Body of pancreas (tissue), 4 donors: ENCODE measurements at regions not wholly inside any gene's neighbourhood (a gene's known extent, or its start where the extent isn't known, plus 50 kb on each side); places are given as distances from the start of the nearest gene placed in this dataset.

Experiments
- ATAC-seq: fragments of 150-250 bp; one replicate; pipeline ENCODE4 v1.9.1; 2016
- DNase-seq, 4 donors: peaks; one replicate each; pipeline ENCODE4 v3.0.0-alpha.2; 2019
- H3K27ac ChIP-seq, 4 donors: fragments of 200-600 bp; sonication (generic); 1 replicate in 3 of 4; 2 replicates in 1 of 4; pipeline versions ENCODE4 v1.5.1 to v1.6.1; 2016 to 2019; ENCODE audit warnings: mild to moderate bottlenecking in 1 of 4, mixed read lengths in 1 of 4, moderate library complexity in 1 of 4
- H3K27me3 ChIP-seq, 2 donors: fragments of 200-600 bp; sonication (generic); one replicate each; pipeline ENCODE4 v1.6.0; 2016; ENCODE audit warnings: mild to moderate bottlenecking in 1 of 2
- H3K36me3 ChIP-seq, 2 donors: fragments of 200-600 bp; sonication (generic); replicated peaks in 1 of 2; 2 replicates each; pipeline ENCODE4 v1.5.1; 2016; ENCODE audit warnings: low read depth in 2 of 2; ENCODE audit not compliant: insufficient read depth in 1 of 2
- H3K4me1 ChIP-seq: fragments of 200-600 bp; sonication (generic); one replicate; pipeline ENCODE4 v1.6.0; 2016
- H3K4me3 ChIP-seq, 2 donors: fragments of 200-600 bp; sonication (generic); 1 replicate in 1 of 2; 2 replicates in 1 of 2; pipeline ENCODE4 v1.5.1; 2016 to 2019
- H3K9me3 ChIP-seq, 3 donors: fragments of 200-600 bp; sonication (generic); 1 replicate in 2 of 3; 2 replicates in 1 of 3; pipeline ENCODE4 v1.5.1; 2016
- CTCF ChIP-seq, 7 experiments: fragments of 450-650 bp in 4 of 7; fragments of 200-600 bp in 3 of 7; sonication (generic) in 3 of 7; IDR thresholded peaks; one replicate each; pipeline ENCODE4 v1.5.1; 2016 to 2019; ENCODE audit warnings: antibody characterized with exemption in 7 of 7
- POLR2A ChIP-seq, 3 donors: fragments of 450-650 bp; IDR thresholded peaks; one replicate each; pipeline ENCODE4 v1.6.1; 2016; ENCODE audit warnings: antibody characterized with exemption in 3 of 3, mild to moderate bottlenecking in 2 of 3
- WGBS, 2 donors: methylation state at CpG; one replicate each; pipeline ENCODE4 v1.1.5; 2017; 5-methylcytosine and 5-hydroxymethylcytosine counted together
- intact Hi-C: fragments of 100-400 bp; cut with DNase I; formaldehyde crosslinking; loops from one replicate; pipeline ENCODE4 v1.15.1; 2023

GRCh38 chr6:128657181-128657580 is 136.8 kb upstream of the PTPRK start:
- intact Hi-C loops = no loop called here
- no peaks in the 10 kb centered on the region for H3K36me3 ChIP-seq
- H3K4me1 ChIP-seq = no peaks in the 10 kb centered on the region
- H3K27me3 ChIP-seq = no peaks in the 10 kb centered on the region
- TF ChIP-seq CTCF (IDR thresholded peaks at IDR 0.05) (no peak), POLR2A (IDR thresholded peaks at IDR 0.05) (no peak)
- H3K9me3 ChIP-seq = no peaks in the 10 kb centered on the region
- no peak overlapping the region for H3K4me3 ChIP-seq
- no peak overlapping the region for H3K27ac ChIP-seq
- DNase-seq (no peak), ATAC-seq (no peak)

- 35 to 58% methylated on average over 1 of the region's 1 CpG for WGBS, 2 donors
- no peak overlapping the region for H3K27ac ChIP-seq
- H3K4me1 ChIP-seq = no peaks in the 10 kb centered on the region
- no peaks in the 10 kb centered on the region for H3K9me3 ChIP-seq
- H3K36me3 ChIP-seq = no peaks in the 10 kb centered on the region
- ATAC-seq = no peak
- DNase-seq = no peak
- intact Hi-C loops = no loop called here
- TF ChIP-seq CTCF (IDR thresholded peaks at IDR 0.05) (no peak), POLR2A (IDR thresholded peaks at IDR 0.05) (no peak)
- no peaks in the 10 kb centered on the region for H3K27me3 ChIP-seq
- no peak overlapping the region for H3K4me3 ChIP-seq
These were observed 135.6 kb upstream of the PTPRK start for GRCh38 chr6:128655978-128656498.

- Histone ChIP-seq H3K27me3 (no peaks in the 10 kb centered on the region), H3K4me3 (no peak overlapping the region), H3K36me3 (no peaks in the 10 kb centered on the region), H3K9me3 (no peaks in the 10 kb centered on the region), H3K4me1 (no peaks in the 10 kb centered on the region), H3K27ac (no peak overlapping the region)
- no peak for TF ChIP-seq CTCF (IDR thresholded peaks at IDR 0.05)
- no peak for TF ChIP-seq POLR2A (IDR thresholded peaks at IDR 0.05)
- no peak for ATAC-seq
- 71 to 79% methylated on average over 2 of the region's 2 CpGs for WGBS, 2 donors
- intact Hi-C loops = no loop called here
- no peak for DNase-seq
These were observed 127.7 kb upstream of the PTPRK start for GRCh38 chr6:128648022-128648598.

DNA sequence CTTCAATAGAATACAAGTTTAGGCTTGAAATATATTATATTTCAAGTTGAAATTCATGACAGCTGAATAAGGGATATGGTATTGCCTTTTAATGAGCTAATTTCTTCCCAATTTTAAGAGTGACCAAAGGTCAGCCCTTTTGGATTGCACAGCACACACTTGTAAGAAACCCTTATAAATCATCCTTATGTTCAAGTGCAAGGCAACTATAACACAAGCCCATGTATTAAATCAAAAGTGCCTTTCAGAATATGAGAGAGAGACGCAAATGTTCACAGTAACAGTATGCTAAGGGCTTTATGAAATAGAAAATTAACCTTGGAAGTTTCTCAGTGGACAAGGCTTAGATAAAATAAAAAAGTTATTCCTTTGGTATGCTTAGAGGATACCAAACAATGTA is 121.7 kb upstream of the PTPRK start:
- WGBS, 2 donors = 86 to 90% methylated on average over 1 of the region's 1 CpG
- H3K9me3 ChIP-seq = no peaks in the 10 kb centered on the region
- no peaks in the 10 kb centered on the region for H3K4me1 ChIP-seq
- no peak for TF ChIP-seq CTCF (IDR thresholded peaks at IDR 0.05)
- TF ChIP-seq POLR2A (IDR thresholded peaks at IDR 0.05) = no peak
- no peaks in the 10 kb centered on the region for H3K36me3 ChIP-seq
- no peaks in the 10 kb centered on the region for H3K27me3 ChIP-seq
- H3K27ac ChIP-seq = no peak overlapping the region
- no peak for ATAC-seq
- DNase-seq = no peak
- H3K4me3 ChIP-seq = no peak overlapping the region
- intact Hi-C loops = no loop called here

DNA sequence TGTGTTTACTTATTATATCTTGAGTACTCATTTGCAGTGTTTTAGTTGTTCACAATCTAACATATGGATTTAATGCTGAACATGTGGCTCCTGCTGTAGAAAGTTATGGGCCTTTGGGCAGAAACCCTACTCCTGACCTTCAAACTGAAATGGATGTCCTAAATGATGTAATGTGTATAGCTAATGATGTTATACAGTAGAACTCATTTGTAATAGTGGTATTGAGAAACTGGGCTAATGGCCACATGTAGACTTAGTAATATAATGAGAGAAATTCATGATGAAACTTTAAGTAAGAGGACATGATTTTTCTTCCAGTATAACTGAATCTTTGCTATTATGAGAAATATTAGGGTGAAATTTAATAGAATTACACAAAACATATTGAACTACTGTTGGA is 121.3 kb upstream of the PTPRK start:
- TF ChIP-seq CTCF (IDR thresholded peaks at IDR 0.05) (no peak), POLR2A (IDR thresholded peaks at IDR 0.05) (no peak)
- Histone ChIP-seq H3K27me3 (no peaks in the 10 kb centered on the region), H3K4me1 (no peaks in the 10 kb centered on the region), H3K4me3 (no peak overlapping the region), H3K36me3 (no peaks in the 10 kb centered on the region), H3K9me3 (no peaks in the 10 kb centered on the region), H3K27ac (no peak overlapping the region)
- DNase-seq (no peak), ATAC-seq (no peak)
- intact Hi-C loops = no loop called here
